ENCODE measurements at regions not wholly inside any gene's neighbourhood (a gene's known extent, or its start where the extent isn't known, plus 50 kb on each side); places are given as distances from the start of the nearest gene placed in this dataset.

DNA sequence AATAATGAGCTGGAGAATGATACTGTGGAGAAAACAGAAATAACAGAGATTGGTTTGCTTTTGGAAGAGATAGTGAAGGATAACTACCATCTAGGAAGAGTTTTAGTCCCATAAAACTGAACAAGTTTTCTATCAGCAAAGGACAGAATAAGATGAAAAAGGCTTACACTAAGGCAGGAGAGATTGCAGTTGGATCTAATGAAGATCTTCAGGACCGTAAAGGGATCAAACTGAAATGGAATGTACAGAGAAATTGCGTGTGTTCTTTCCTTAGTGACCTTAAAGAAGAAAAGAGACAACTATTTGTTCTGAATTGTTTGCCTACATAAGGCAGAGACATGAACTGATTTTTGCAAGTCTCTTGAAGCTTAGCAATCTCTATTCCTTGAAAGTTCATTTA is 191.7 kb upstream of the MTPN start:
- Histone ChIP-seq H3K14ac (ENCODE audit: insufficient read depth, low read length) (no peak overlapping the region), H3K18ac (ENCODE audit: insufficient read length, low read depth, low read length) (no peak overlapping the region), H2AFZ (ENCODE audit: low read length) (no peak overlapping the region), H3K4me2 (ENCODE audit: insufficient read depth, insufficient read length, low read length) (no peak overlapping the region), H2BK120ac (ENCODE audit: low read depth, low read length, poor library complexity, severe bottlenecking) (no peak overlapping the region), H3K4ac (ENCODE audit: low read depth, low read length) (no peak overlapping the region), H3K23me2 (ENCODE audit: insufficient read length, low read depth, low read length, poor library complexity, severe bottlenecking) (no peaks in the 10 kb centered on the region), H3T11ph (ENCODE audit: low read length) (no peak overlapping the region), H2BK5ac (ENCODE audit: insufficient read length, low read length) (no peak overlapping the region), H4K91ac (ENCODE audit: insufficient read length, low read depth, low read length) (no peak overlapping the region), H4K8ac (replicated peaks; ENCODE audit: insufficient read length, low read depth, low read length) (no peak overlapping the region), H3K4me1 (ENCODE audit: insufficient read depth, low read length) (no peaks in the 10 kb centered on the region), H3K9me3 (ENCODE audit: control insufficient read depth, low read depth, low read length) (no peaks in the 10 kb centered on the region), H2BK20ac (ENCODE audit: low read depth, low read length, poor library complexity, severe bottlenecking) (no peak overlapping the region), H3K79me1 (ENCODE audit: insufficient read depth, low read depth, low read length, poor library complexity, severe bottlenecking) (no peaks in the 10 kb centered on the region), H2BK15ac (ENCODE audit: low read depth, low read length) (no peak overlapping the region), H4K20me1 (ENCODE audit: control insufficient read depth, insufficient read depth, insufficient read length) (no peaks in the 10 kb centered on the region), H3K27ac (ENCODE audit: insufficient read length, low read depth, low read length) (no peak overlapping the region), H3K56ac (ENCODE audit: insufficient read length, low read depth, low read length) (no peak overlapping the region), H3K9ac (ENCODE audit: extremely low read depth, insufficient read length, low read length) (no peak overlapping the region), H2BK12ac (ENCODE audit: insufficient read length, low read depth, low read length) (no peak overlapping the region), H3K79me2 (ENCODE audit: insufficient read depth, low read length) (no peaks in the 10 kb centered on the region), H3K27me3 (ENCODE audit: insufficient read depth, low read length) (no peaks in the 10 kb centered on the region), H3K23ac (ENCODE audit: insufficient read length, low read depth, low read length) (no peak overlapping the region), H2AK5ac (ENCODE audit: insufficient read length, low read length) (no peak overlapping the region), H4K5ac (ENCODE audit: insufficient read length, low read depth, low read length) (no peak overlapping the region)
- TF ChIP-seq, protein P1, sequence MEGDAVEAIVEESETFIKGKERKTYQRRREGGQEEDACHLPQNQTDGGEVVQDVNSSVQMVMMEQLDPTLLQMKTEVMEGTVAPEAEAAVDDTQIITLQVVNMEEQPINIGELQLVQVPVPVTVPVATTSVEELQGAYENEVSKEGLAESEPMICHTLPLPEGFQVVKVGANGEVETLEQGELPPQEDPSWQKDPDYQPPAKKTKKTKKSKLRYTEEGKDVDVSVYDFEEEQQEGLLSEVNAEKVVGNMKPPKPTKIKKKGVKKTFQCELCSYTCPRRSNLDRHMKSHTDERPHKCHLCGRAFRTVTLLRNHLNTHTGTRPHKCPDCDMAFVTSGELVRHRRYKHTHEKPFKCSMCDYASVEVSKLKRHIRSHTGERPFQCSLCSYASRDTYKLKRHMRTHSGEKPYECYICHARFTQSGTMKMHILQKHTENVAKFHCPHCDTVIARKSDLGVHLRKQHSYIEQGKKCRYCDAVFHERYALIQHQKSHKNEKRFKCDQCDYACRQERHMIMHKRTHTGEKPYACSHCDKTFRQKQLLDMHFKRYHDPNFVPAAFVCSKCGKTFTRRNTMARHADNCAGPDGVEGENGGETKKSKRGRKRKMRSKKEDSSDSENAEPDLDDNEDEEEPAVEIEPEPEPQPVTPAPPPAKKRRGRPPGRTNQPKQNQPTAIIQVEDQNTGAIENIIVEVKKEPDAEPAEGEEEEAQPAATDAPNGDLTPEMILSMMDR (conservative IDR thresholded peaks at IDR 0.05) = no peak
- Mint-ChIP-seq H3K27ac (no peak overlapping the region), H3K4me1 (no peaks in the 10 kb centered on the region), H3K27me3 (ENCODE audit: low read depth) (no peaks in the 10 kb centered on the region; the same call in 1 of the 2 replicates), H3K9me3 (no peaks in the 10 kb centered on the region), H3K36me3 (ENCODE audit: insufficient read depth in 1 of 3, low read depth in 3 of 3) (no peaks in the 10 kb centered on the region; a peak in 1 of 7 replicates), H3K4me3 (no peak overlapping the region)
- no peak for DNase-seq
- no CpG with 5 or more reads among the region's 2 CpGs for WGBS (ENCODE audit: extremely low coverage, insufficient read length, low lambda C conversion rate)
